Stimulated activated CD8-positive, alpha-beta memory T cell treated with anti-CD3 and anti-CD28 coated beads, Interleukin-12 subunit alpha, Interleukin-12 subunit beta, amount 100 ng/mL, for 24 hours (primary cell): ENCODE measurements at regions not wholly inside any gene's neighbourhood (a gene's known extent, or its start where the extent isn't known, plus 50 kb on each side); places are given as distances from the start of the nearest gene placed in this dataset.
"Not testable (repeated sequence)": the region's sequence is repeated elsewhere in the genome, so short reads cannot be mapped to it uniquely, and the experiment has no call there.

Experiments
- DNase-seq: peaks from one replicate; pipeline ENCODE4 v3.0.0-alpha.2; 2020; ENCODE audit errors: extremely low read depth

- no peak for DNase-seq
Observed at GRCh38 chr1:34369701-34370455, 193.2 kb downstream of the C1orf94 start.

GRCh38 chr1:34370748-34371147 lies 194.0 kb downstream of the C1orf94 start:
- DNase-seq, result no peak

GRCh38 chr1:34371179-34371578 lies 194.5 kb downstream of the C1orf94 start:
- DNase-seq, result not testable (repeated sequence)

DNA sequence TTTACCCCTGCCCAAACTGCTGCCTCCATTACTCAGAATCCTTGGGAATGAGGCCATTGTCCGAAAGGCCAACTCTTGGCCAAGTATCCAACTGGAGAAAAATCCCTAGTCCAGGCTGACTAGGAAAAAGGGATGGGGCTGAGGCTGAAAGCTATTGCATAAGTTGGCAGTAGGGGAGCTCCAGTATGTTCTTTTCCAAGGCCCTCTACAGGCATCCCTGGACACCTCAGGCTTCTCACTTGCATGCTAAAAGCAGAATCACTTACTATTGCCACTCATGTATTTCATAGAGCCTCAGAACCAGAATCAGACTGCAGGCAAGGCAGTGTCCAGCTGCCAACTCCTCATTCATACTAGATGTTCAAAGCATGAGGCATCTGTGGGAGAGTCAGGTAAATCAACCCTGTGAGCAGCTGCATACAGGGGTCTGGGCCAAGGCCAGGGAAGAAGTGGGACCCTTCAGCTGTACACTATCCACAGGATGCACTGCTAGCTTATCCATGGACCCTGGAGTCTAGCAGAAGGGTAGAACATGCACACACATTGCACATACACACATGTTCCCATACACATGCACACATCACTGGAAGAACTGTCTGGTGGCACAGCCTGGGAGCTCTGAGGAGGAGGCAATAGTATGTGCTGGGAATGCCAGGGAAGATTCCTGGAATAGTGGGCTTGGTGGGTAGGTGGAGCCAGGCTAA lies 195.3 kb downstream of the C1orf94 start:
- no peak for DNase-seq

GRCh38 chr1:34372891-34373290 lies 196.2 kb downstream of the C1orf94 start:
- no peak for DNase-seq

- no peak for DNase-seq
Observed at GRCh38 chr1:34373912-34374311, 197.2 kb downstream of the C1orf94 start.

- DNase-seq, result no peak
Observed at GRCh38 chr1:34376531-34376930, 199.8 kb downstream of the C1orf94 start.

DNA sequence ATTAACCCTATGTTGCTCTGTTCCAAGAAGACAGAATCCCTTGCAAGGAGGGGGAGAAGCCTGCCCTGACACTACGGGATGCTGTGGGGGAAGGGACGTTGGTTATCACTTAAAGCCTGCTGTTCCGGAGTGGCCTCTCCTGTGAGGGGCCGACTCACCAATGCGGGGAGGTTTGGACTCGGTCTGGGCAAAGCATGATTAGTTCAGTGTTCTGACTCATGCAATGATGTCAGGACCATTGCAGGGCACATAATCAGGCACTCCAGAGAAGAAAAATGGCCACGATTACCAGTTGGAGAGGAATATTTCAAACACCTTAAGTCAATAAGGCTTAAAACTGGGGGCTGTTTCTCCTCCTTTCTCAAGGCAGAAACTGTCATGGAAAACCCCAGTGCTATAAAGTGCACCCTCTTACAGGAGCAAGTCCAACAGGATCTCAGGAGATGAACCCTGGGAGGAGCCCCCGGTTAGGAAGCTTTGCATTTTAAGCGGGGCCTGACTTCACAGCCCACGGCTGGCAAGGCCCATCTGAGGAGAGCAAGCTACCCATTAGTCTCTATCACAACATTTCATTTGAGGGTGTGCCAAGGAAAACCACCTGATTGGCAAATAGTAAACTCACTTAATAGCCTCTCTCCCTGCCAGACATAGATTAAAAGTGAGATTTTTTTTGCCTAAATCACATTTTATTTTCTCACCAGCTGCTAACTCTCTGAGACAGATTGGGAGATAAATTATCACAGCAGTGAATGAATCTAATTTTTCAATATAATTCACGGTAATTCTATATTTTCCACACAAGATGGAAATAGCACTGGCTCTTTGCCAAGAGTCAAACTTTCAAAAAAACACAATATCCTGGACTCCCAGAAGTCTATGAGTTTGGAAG lies 202.5 kb downstream of the C1orf94 start:
- DNase-seq, result no peak

- no peak for DNase-seq
Observed at GRCh38 chr1:34379911-34380310, 203.2 kb downstream of the C1orf94 start.

DNA sequence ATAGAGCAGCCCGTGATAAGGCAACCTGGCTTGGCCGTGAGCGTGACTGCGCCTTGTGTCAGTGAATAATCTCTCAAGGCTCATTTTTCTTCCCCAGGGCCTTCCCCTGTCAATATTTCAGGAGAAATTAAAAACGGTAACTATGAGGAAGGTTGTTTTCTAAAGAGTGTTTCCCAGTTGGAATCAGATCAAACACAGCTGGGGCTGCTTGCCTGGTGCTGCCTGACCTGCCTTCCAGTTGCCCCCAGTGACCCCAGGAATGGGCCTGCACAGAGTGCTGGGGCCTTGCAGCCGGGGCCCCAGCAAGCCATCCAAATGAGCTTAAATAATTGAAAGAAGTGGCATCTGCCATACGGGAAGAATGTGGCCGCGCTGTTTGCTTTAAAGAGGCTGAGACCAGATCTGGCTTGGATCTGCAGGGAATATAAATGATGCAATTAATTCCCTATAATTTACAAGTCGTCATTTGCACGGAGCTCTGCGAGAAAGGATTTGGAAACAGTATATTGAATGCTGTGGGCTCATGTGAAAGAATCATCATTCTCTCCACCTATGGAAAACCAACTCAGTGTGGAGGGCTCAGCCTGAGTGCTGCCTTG lies 203.9 kb downstream of the C1orf94 start:
- no peak for DNase-seq

DNA sequence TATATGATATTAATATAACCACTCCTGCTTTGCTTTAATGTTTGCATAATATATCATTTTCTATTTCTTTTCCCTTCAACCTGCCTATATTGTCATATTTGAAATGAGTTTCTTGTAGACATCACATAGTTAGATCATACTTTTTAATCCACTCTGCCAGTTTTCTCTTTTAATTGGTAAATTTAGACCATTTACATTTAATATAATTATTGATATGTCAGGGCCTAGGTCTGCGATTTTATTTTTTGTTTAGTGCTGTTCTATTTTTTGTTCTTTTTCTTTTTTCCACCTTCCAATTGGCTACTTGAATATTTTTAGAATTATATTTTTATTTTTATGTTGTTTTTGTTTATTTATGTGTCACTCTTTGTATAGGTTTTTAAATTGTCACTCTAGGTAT lies 213.3 kb downstream of the C1orf94 start:
- no peak for DNase-seq

DNA sequence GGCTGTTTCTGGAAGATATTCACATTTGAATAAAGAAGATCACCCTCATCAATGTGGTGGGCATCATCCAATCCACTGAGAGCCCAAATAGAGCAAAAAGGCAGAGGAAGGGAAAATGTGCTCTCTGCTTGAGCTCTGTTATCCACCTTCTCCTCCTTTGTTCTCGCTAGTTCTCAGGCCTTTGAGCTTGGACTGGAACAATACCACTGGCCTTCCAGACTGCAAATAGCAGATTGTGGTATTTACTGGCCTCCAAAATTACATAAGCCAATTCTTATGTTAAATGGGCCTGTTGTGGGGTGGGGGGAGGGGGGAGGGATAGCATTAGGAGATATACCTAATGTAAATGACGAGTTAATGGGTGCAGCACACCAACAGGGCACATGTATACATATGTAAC lies 219.3 kb downstream of the C1orf94 start:
- no peak for DNase-seq

DNA sequence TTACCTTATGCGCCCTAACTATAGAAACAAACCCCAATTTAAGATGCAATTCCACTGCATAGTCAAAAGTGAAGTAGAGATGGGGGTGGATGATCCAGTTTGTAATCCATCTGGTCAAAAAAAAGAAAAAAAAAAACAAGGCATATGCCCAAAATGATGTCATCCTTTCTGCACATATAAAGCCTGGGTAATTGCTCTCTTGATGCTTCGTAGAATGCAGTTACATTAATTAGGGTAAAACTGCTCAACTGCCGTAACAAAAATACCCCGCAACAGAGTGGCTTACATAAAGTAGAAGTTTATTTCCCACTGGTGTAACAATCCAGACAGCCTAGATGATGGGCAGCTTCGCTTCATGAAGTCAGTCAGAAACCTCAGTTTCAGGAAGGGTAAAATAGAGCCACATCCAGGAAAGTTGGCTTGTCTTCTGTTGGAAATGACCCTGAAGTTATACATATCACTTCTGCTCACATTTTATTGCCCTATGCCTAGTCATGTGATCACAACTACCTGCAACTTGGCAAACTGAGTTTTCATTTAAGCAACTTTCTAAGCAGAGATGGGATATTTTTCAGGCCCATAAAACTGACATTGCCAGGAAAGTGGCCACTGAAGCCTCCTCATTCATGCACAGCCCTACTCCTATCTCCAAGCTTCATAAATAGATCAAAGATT lies 221.7 kb downstream of the C1orf94 start:
- DNase-seq, result no peak

- no peak for DNase-seq
Observed at GRCh38 chr1:34398916-34399275, 222.2 kb downstream of the C1orf94 start.

GRCh38 chr1:34400675-34401074 lies 224.0 kb downstream of the C1orf94 start:
- DNase-seq, result no peak

DNA sequence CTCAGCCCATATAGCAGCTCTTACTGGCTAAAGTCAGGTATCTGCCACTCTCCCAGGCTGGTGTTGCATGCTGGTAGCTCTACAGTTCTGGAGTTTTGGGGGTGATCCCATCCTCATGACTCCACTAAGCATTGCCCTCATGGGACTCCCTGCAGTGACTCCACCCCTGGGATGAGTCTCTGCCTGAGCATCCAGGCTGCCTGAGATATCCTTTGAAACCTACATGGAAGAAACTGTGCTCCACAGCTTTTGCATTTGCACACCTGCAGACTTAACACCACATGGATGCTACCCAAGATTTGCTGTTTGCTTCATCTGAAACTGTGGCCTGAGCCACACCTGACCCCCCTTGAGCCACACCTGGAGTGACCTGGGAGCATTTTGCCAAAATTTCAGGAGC lies 226.4 kb downstream of the C1orf94 start:
- DNase-seq, result no peak

DNA sequence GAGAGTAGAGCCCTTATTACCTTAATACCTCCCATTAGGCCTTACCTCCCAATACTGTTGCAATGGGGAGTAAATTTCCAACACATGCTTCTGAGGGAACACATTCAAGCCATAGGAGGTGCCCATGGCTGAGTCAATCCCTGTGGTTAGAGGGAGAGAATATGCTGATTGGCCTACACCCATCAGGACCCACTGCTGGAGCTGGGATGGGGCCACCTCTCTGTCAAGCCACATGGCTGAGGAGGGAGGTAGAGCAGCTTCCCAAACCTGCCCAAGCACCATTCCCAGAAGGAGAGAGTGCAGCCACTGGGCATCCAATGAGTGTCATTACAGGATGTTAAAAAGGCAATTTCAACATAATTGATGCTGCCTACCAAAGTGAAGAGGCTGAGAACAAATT lies 228.1 kb downstream of the C1orf94 start:
- no peak for DNase-seq

DNA sequence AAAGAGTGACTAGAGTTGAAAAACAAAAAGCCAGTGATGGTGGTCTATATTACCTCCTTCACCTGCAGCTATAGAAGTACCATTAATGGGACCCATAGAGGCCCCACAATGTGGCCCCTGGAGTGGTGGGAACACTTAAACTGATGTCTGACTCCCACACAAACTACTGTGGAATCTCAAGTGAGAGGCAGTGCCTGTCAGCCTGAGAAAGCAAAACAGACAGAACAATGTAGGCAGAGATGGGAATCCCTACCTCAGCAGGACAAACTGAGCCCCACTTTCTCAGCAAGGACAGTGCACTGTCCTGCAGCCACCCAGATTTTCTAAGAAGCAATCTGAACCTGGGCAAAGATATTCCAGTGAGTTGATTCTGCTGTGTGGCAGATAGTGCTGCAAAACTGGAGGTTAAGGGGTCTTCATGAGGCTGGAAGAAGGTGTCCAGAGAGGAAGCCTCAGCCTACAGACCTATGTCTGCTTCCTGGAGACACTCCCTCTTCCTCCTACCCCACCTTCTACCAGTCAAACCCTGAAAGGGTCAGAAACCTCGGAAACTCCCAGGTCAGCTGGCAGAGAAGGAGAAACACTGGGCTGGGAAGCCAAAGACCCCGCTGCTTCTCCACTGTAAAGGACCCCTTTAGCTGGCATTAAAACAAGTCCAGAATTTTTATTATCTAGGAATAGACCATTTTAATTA lies 228.7 kb downstream of the C1orf94 start:
- DNase-seq, result no peak

DNA sequence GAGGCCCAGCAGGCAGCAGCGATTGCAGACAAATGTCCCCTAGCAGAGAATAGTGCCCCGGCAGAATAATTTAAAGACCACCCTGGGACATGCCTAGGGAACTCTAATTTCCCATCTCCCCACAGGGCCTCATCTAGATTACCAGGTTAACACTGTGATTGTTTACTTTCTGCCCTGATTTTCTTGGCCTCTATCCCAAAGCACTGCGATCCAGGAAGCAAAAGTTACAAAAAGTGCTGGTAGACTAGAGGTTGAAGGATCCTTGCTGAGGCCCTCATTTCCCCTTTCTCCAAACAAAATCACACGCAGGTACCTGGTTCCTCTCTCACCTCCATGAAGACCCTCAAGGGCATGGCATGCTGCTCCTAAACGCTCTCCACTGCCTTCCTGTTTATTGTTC lies 229.7 kb downstream of the C1orf94 start:
- DNase-seq, result no peak

DNA sequence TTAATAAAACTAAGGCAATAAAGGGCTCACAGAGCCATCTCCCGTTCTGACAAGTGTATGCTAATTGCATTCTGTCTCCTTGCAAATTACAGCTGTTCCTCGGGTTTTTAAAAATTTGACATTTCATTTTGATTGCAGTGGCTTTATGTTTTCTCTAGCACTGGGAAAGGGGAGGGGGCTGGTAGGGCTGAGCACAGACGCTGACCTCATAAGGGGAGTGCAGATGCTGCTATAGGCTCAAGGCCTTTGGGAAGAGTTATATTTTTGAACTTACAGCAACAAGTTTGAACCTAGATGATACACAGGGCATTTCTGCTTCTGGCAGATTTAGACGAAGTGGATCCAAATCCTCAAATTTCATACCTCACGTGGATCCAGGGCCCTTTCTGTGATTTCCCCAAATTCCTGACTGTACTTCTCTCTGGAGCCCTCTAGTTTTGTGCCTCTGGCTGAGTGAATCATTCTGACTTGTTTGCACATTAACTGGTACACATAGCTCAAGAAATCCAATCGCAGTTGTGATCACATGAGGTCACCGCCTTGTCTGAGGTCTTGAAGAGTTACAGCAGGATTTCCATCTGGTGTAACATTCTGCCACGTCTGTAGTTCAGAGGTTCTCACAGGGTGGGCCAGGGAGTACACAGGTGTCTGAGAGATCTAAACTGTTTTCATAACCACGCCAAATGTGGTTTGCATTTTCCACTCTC lies 230.3 kb downstream of the C1orf94 start:
- DNase-seq, result no peak
